ENCODE measurements at regions not wholly inside any gene's neighbourhood (a gene's known extent, or its start where the extent isn't known, plus 50 kb on each side); places are given as distances from the start of the nearest gene placed in this dataset.

DNA sequence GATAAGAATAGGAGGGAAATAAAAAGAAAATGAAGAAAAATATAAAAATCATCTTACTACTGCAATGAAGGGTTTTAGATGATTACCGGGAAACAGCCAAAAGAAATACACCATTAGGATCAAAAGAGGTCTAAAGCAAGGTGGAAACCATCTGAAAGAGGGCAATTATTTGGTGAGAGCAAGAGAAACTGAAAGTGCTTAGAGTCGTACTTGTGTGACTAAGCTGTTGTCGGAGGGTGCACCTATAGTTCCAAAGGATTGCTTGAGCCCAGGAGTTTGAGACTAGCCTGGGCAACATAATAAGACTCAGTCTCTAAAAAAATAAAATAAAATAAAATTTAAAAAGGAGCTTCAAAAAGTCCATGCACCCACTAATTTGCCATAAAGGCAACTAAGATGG lies 169.5 kb downstream of the DKK1 start:
- H3K4me3 ChIP-seq (ENCODE audit: control insufficient read depth in 1 of 2, extremely low read depth in 1 of 2, low read length in 1 of 2), result no peak overlapping the region
- ATAC-seq (replicated peaks in 1 of 4) (no peak), DNase-seq (no peak)
- H3K4me1 ChIP-seq (ENCODE audit: control insufficient read depth in 1 of 2, extremely low read depth in 1 of 2, insufficient read depth in 2 of 2, low read length in 2 of 2), result no peaks in the 10 kb centered on the region
- H3K27me3 ChIP-seq (replicated peaks in 1 of 2; ENCODE audit: control insufficient read depth in 2 of 2, extremely low read depth in 1 of 2, insufficient read depth in 2 of 2, low read length in 1 of 2), result no peaks in the 10 kb centered on the region
- H3K27ac Mint-ChIP-seq, result no peak overlapping the region
- no peak overlapping the region for H3K4me3 Mint-ChIP-seq
- 80% methylated on average over 1 of the region's 3 CpGs for WGBS (ENCODE audit: insufficient coverage)
- POLR2A ChIA-PET, result no interaction called here
- H3K9me3 ChIP-seq, result no peaks in the 10 kb centered on the region
- no peaks in the 10 kb centered on the region for H3K27me3 Mint-ChIP-seq
- no peaks in the 10 kb centered on the region for H3K4me1 Mint-ChIP-seq
- CTCF ChIA-PET, result no interaction called here
- peaks cover 0 to 2% (median 0%) of the 10 kb centered on the region in 3 donors for H3K9me3 Mint-ChIP-seq
- no peaks in the 10 kb centered on the region for H3K36me3 ChIP-seq (ENCODE audit: control insufficient read depth in 2 of 2, extremely low read depth in 1 of 2, insufficient read depth in 1 of 2, low read length in 1 of 2)
- no peak overlapping the region for H3K27ac ChIP-seq (ENCODE audit: low read length)
- H3K36me3 Mint-ChIP-seq, result no peaks in the 10 kb centered on the region

DNA sequence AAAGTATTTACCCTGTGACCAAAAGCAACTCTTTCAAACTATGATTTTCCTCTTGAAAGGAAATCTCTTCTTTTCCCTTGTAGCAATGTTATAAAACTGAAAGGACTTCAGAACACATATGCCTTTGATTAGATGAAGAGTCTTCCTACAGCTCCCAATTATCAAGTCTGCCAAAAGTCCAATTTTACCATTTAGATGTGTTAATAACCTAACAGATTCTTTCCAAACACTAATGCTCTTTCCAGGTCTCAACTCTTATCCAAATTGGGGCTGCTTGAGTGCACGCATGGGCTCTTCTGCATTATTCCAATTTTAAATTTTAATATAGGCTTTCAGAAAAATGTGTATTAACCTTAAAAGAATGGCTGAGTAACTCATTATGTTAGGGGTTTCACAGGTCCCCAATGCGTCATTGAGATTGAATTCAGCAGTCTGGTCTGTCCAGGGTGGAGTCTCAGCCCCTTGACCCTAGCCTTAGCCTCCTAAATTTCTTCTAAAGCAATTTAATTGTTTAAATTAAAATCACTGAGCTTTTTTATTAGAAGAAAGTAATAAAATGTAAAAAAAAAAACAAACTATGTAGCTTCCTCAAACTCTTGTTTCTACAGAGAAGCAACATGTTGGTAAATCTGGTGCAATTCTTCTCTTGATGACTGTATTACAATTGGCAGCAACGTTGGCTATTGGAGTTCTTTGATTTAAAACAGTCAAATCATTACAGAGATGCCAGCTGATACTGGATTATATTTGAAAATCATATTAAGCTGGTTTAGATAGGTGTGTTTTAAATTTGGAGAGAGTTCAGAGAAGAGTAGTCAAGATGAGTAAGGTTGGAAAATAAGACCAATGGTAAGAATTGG lies 170.4 kb downstream of the DKK1 start:
- Histone ChIP-seq H3K4me1 (ENCODE audit: control insufficient read depth in 1 of 2, extremely low read depth in 1 of 2, insufficient read depth in 2 of 2, low read length in 2 of 2) (no peaks in the 10 kb centered on the region), H3K36me3 (ENCODE audit: control insufficient read depth in 2 of 2, extremely low read depth in 1 of 2, insufficient read depth in 1 of 2, low read length in 1 of 2) (no peaks in the 10 kb centered on the region), H3K9me3 (no peaks in the 10 kb centered on the region), H3K27ac (ENCODE audit: low read length) (no peak overlapping the region), H3K27me3 (replicated peaks in 1 of 2; ENCODE audit: control insufficient read depth in 2 of 2, extremely low read depth in 1 of 2, insufficient read depth in 2 of 2, low read length in 1 of 2) (no peaks in the 10 kb centered on the region), H3K4me3 (ENCODE audit: control insufficient read depth in 1 of 2, extremely low read depth in 1 of 2, low read length in 1 of 2) (no peak overlapping the region)
- DNase-seq, result no peak
- POLR2A ChIA-PET, result no interaction called here
- ATAC-seq (replicated peaks in 1 of 4), result no peak
- CTCF ChIA-PET, result no interaction called here
- H3K27me3 Mint-ChIP-seq, result no peaks in the 10 kb centered on the region
- H3K27ac Mint-ChIP-seq, result no peak overlapping the region
- H3K4me1 Mint-ChIP-seq, result no peaks in the 10 kb centered on the region
- peaks cover 0 to 2% (median 0%) of the 10 kb centered on the region in 3 donors for H3K9me3 Mint-ChIP-seq
- H3K36me3 Mint-ChIP-seq, result no peaks in the 10 kb centered on the region
- H3K4me3 Mint-ChIP-seq, result no peak overlapping the region
- WGBS (ENCODE audit: insufficient coverage), result 50% methylated on average over 1 of the region's 3 CpGs

DNA sequence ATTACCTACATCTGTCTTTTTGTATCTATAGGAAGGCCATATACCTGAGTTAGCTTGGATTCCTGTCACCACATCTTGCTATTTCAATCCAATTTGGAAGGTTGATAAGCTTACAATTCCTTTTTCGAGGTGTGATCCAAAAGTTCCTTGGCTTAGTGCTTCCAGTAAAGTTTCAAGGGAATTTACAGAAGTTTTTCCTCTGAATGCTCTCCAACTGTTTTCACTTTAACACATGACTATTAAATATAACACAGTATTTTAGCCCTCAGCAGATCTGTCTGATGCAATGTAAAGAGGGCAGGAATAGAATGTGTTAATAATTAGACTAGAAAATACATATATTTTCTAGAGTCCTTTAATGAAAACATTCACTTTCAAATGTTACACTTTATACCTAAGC lies 171.4 kb downstream of the DKK1 start:
- no peak overlapping the region for H3K4me3 Mint-ChIP-seq
- H3K27ac ChIP-seq (ENCODE audit: low read length), result no peak overlapping the region

DNA sequence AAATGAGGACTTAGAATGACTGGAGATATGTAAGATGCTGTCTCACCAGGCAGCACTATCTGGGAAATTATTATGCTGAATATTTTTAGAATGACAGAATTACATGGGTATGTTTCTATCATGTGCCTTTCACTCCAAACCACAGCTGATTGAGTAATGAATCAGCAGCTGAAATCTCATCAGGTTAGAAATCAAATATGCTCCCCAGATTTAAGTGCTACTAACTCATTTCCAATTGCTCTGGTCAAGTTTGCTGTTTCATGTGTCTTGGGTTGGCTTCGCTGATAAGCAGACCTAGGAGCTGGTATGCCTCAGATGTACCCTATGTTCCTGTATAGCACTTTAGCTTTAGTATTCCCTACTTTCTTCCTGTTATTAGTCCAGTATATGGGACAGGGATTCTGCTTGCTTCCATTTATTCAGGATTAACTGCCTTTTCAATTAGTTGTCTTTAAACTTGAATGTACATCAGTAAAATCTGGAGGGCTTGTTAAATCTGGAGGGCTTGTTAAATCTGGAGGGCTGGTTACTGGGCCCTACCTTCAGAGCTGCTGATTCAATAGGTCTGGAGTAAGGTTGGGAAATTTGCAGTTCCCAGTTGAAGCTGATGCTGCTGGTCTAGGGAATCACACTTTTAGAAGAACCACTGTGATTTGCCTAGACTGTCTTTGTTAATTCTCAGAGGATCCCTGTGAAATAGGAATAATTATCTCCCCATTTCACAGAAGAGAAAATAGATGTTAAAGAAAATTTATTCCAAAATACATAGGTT lies 172.9 kb downstream of the DKK1 start:
- H3K4me1 Mint-ChIP-seq, result no peaks in the 10 kb centered on the region
- H3K4me3 Mint-ChIP-seq, result no peak overlapping the region
- Histone ChIP-seq H3K27ac (ENCODE audit: low read length) (no peak overlapping the region), H3K27me3 (replicated peaks in 1 of 2; ENCODE audit: control insufficient read depth in 2 of 2, extremely low read depth in 1 of 2, insufficient read depth in 2 of 2, low read length in 1 of 2) (no peaks in the 10 kb centered on the region), H3K4me3 (ENCODE audit: control insufficient read depth in 1 of 2, extremely low read depth in 1 of 2, low read length in 1 of 2) (no peak overlapping the region), H3K36me3 (ENCODE audit: control insufficient read depth in 2 of 2, extremely low read depth in 1 of 2, insufficient read depth in 1 of 2, low read length in 1 of 2) (no peaks in the 10 kb centered on the region), H3K4me1 (ENCODE audit: control insufficient read depth in 1 of 2, extremely low read depth in 1 of 2, insufficient read depth in 2 of 2, low read length in 2 of 2) (no peaks in the 10 kb centered on the region), H3K9me3 (no peaks in the 10 kb centered on the region)
- no peaks in the 10 kb centered on the region for H3K9me3 Mint-ChIP-seq
- DNase-seq (no peak), ATAC-seq (replicated peaks in 1 of 4) (no peak)
- POLR2A ChIA-PET, result no interaction called here
- no peak overlapping the region for H3K27ac Mint-ChIP-seq
- no peaks in the 10 kb centered on the region for H3K27me3 Mint-ChIP-seq
- no peaks in the 10 kb centered on the region for H3K36me3 Mint-ChIP-seq
- CTCF ChIA-PET, result no interaction called here
- WGBS (ENCODE audit: insufficient coverage), result no CpG with 5 or more reads among the region's 1 CpG

More for the DNA sequence above, 171.4 kb downstream of the DKK1 start:
- Mint-ChIP-seq H3K27me3 (no peaks in the 10 kb centered on the region), H3K9me3 (peaks cover 0 to 2% (median 0%) of the 10 kb centered on the region in 3 donors), H3K27ac (no peak overlapping the region), H3K36me3 (no peaks in the 10 kb centered on the region), H3K4me1 (no peaks in the 10 kb centered on the region)
- H3K4me1 ChIP-seq (ENCODE audit: control insufficient read depth in 1 of 2, extremely low read depth in 1 of 2, insufficient read depth in 2 of 2, low read length in 2 of 2), result no peaks in the 10 kb centered on the region
- DNase-seq, result no peak
- H3K27me3 ChIP-seq (replicated peaks in 1 of 2; ENCODE audit: control insufficient read depth in 2 of 2, extremely low read depth in 1 of 2, insufficient read depth in 2 of 2, low read length in 1 of 2), result no peaks in the 10 kb centered on the region
- ChIA-PET POLR2A (no interaction called here), CTCF (no interaction called here)
- no peak for ATAC-seq (replicated peaks in 1 of 4)
- no peaks in the 10 kb centered on the region for H3K9me3 ChIP-seq
- no peak overlapping the region for H3K4me3 ChIP-seq (ENCODE audit: control insufficient read depth in 1 of 2, extremely low read depth in 1 of 2, low read length in 1 of 2)
- no peaks in the 10 kb centered on the region for H3K36me3 ChIP-seq (ENCODE audit: control insufficient read depth in 2 of 2, extremely low read depth in 1 of 2, insufficient read depth in 1 of 2, low read length in 1 of 2)
- WGBS (ENCODE audit: insufficient coverage), result no CpG with 5 or more reads among the region's 1 CpG

- Mint-ChIP-seq H3K27me3 (no peaks in the 10 kb centered on the region), H3K4me3 (no peak overlapping the region), H3K9me3 (no peaks in the 10 kb centered on the region), H3K4me1 (no peaks in the 10 kb centered on the region), H3K36me3 (no peaks in the 10 kb centered on the region), H3K27ac (no peak overlapping the region)
- H3K4me3 ChIP-seq (ENCODE audit: control insufficient read depth in 1 of 2, extremely low read depth in 1 of 2, low read length in 1 of 2), result no peak overlapping the region
- H3K9me3 ChIP-seq, result no peaks in the 10 kb centered on the region
- WGBS (ENCODE audit: insufficient coverage), result no CpG with 5 or more reads among the region's 3 CpGs
- DNase-seq (no peak), ATAC-seq (replicated peaks in 1 of 4) (no peak)
- no peaks in the 10 kb centered on the region for H3K27me3 ChIP-seq (replicated peaks in 1 of 2; ENCODE audit: control insufficient read depth in 2 of 2, extremely low read depth in 1 of 2, insufficient read depth in 2 of 2, low read length in 1 of 2)
- no peaks in the 10 kb centered on the region for H3K36me3 ChIP-seq (ENCODE audit: control insufficient read depth in 2 of 2, extremely low read depth in 1 of 2, insufficient read depth in 1 of 2, low read length in 1 of 2)
- no peak overlapping the region for H3K27ac ChIP-seq (ENCODE audit: low read length)
- no peaks in the 10 kb centered on the region for H3K4me1 ChIP-seq (ENCODE audit: control insufficient read depth in 1 of 2, extremely low read depth in 1 of 2, insufficient read depth in 2 of 2, low read length in 2 of 2)
- ChIA-PET POLR2A (no interaction called here), CTCF (no interaction called here)
Observed at GRCh38 chr10:52488606-52489485, 174.8 kb downstream of the DKK1 start.

DNA sequence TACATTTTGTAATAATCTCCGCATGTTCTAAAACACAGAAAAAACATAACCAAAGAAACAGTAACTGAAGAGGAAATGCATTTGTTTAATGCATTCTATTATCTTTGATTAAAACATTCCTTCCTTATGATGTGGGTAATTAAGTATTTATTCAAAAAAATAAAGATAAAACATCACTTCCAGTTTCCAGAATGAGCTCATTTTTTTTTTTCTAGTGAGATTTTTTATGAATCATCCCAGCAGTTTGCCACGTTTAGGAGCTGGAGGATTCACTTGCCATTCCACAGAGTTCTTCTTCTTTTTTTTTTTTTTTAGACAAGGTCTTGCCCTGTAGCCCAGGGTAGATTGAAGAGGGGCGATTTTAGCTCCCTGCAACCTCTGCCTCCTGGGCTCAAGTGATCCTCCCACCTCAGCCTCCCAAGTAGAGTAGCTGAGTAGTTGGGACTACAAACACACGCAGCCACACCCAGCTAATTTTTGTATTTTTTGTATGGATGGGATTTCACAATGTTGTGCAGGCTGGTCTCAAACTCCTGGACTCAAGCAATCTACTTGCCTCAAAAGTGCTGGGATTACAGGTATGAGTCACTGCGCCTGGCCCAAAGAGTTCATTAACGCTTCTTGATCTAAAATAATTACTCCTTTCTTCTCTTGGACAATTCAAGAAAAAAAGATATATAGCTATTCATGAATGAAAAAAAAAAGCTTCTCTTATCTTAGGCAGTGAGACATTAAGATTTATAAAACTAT lies 177.3 kb downstream of the DKK1 start:
- H3K4me1 ChIP-seq (ENCODE audit: control insufficient read depth in 1 of 2, extremely low read depth in 1 of 2, insufficient read depth in 2 of 2, low read length in 2 of 2), result no peaks in the 10 kb centered on the region
- CTCF ChIA-PET, result interaction anchor here (0.6 to 0.7 kb wide), 2 partner anchors 11 to 41 kb away, joined by 3 read pairs; no protein-coding TSS in a partner anchor
- H3K27me3 Mint-ChIP-seq, result no peaks in the 10 kb centered on the region
- H3K9me3 ChIP-seq, result no peaks in the 10 kb centered on the region
- ATAC-seq (replicated peaks in 1 of 4), result no peak
- no peak overlapping the region for H3K27ac ChIP-seq (ENCODE audit: low read length)
- WGBS (ENCODE audit: insufficient coverage), result no CpG with 5 or more reads among the region's 6 CpGs
- no peaks in the 10 kb centered on the region for H3K36me3 Mint-ChIP-seq
- no peaks in the 10 kb centered on the region for H3K4me1 Mint-ChIP-seq
- peaks cover 0 to 3% (median 0%) of the 10 kb centered on the region in 3 donors for H3K9me3 Mint-ChIP-seq
- no peak overlapping the region for H3K4me3 ChIP-seq (ENCODE audit: control insufficient read depth in 1 of 2, extremely low read depth in 1 of 2, low read length in 1 of 2)
- no peaks in the 10 kb centered on the region for H3K27me3 ChIP-seq (replicated peaks in 1 of 2; ENCODE audit: control insufficient read depth in 2 of 2, extremely low read depth in 1 of 2, insufficient read depth in 2 of 2, low read length in 1 of 2)
- no peak for DNase-seq
- no peak overlapping the region for H3K27ac Mint-ChIP-seq
- H3K4me3 Mint-ChIP-seq, result no peak overlapping the region
- POLR2A ChIA-PET, result no interaction called here
- no peaks in the 10 kb centered on the region for H3K36me3 ChIP-seq (ENCODE audit: control insufficient read depth in 2 of 2, extremely low read depth in 1 of 2, insufficient read depth in 1 of 2, low read length in 1 of 2)
